ENCODE measurements at regions not wholly inside any gene's neighbourhood (a gene's known extent, or its start where the extent isn't known, plus 50 kb on each side); places are given as distances from the start of the nearest gene placed in this dataset.

- DNase-seq (ENCODE audit: low read depth in 1 of 2, low spot score in 1 of 2), result no peak
Measured at GRCh38 chr6:132936646-132937045, 122.3 kb downstream of the RPS12 start.

GRCh38 chr6:132937466-132937906 is 123.1 kb downstream of the RPS12 start:
- no peak for DNase-seq (ENCODE audit: low read depth in 1 of 2, low spot score in 1 of 2)

- DNase-seq (ENCODE audit: low read depth in 1 of 2, low spot score in 1 of 2), result no peak
Measured at GRCh38 chr6:132948889-132949288, 134.5 kb downstream of the RPS12 start.

- DNase-seq (ENCODE audit: low read depth in 1 of 2, low spot score in 1 of 2), result no peak
Measured at GRCh38 chr6:132950566-132950965, 136.2 kb downstream of the RPS12 start.

- no peak for DNase-seq (ENCODE audit: low read depth in 1 of 2, low spot score in 1 of 2)
Measured at GRCh38 chr6:132952031-132952867, 137.9 kb downstream of the RPS12 start.

GRCh38 chr6:132952986-132953385 is 138.6 kb downstream of the RPS12 start:
- DNase-seq (ENCODE audit: low read depth in 1 of 2, low spot score in 1 of 2), result no peak

- DNase-seq (ENCODE audit: low read depth in 1 of 2, low spot score in 1 of 2), result no peak
Measured at GRCh38 chr6:132954222-132954621, 139.9 kb downstream of the RPS12 start.

- DNase-seq (ENCODE audit: low read depth in 1 of 2, low spot score in 1 of 2), result no peak
Measured at GRCh38 chr6:132954936-132955335, 140.6 kb downstream of the RPS12 start.

GRCh38 chr6:132959639-132960326 is 145.4 kb downstream of the RPS12 start:
- no peak for DNase-seq (ENCODE audit: low read depth in 1 of 2, low spot score in 1 of 2)

- no peak for DNase-seq (ENCODE audit: low read depth in 1 of 2, low spot score in 1 of 2)
Measured at GRCh38 chr6:132960720-132961119, 146.4 kb downstream of the RPS12 start.

- no peak for DNase-seq (ENCODE audit: low read depth in 1 of 2, low spot score in 1 of 2)
Measured at GRCh38 chr6:132961122-132961521, 146.8 kb downstream of the RPS12 start.

- DNase-seq (ENCODE audit: low read depth in 1 of 2, low spot score in 1 of 2), result no peak
Measured at GRCh38 chr6:132961610-132962009, 147.2 kb downstream of the RPS12 start.

- peak; percentile 3 to 40 for DNase-seq (ENCODE audit: low read depth in 1 of 2, low spot score in 1 of 2)
Measured at GRCh38 chr6:132962936-132963868, 148.8 kb downstream of the RPS12 start.

GRCh38 chr6:132964101-132964867 is 149.9 kb downstream of the RPS12 start:
- no peak for DNase-seq (ENCODE audit: low read depth in 1 of 2, low spot score in 1 of 2)

GRCh38 chr6:132964868-132965382 is 150.6 kb downstream of the RPS12 start:
- no peak for DNase-seq (ENCODE audit: low read depth in 1 of 2, low spot score in 1 of 2)

GRCh38 chr6:132967871-132968270 is 153.5 kb downstream of the RPS12 start:
- DNase-seq (ENCODE audit: low read depth in 1 of 2, low spot score in 1 of 2), result no peak

GRCh38 chr6:132968419-132968950 is 154.1 kb downstream of the RPS12 start:
- DNase-seq (ENCODE audit: low read depth in 1 of 2, low spot score in 1 of 2), result no peak

- no peak for DNase-seq (ENCODE audit: low read depth in 1 of 2, low spot score in 1 of 2)
Measured at GRCh38 chr6:132969196-132969595, 154.8 kb downstream of the RPS12 start.

- DNase-seq (ENCODE audit: low read depth in 1 of 2, low spot score in 1 of 2), result no peak
Measured at GRCh38 chr6:132971676-132972075, 157.3 kb downstream of the RPS12 start.

GRCh38 chr6:132972254-132972653 is 157.9 kb downstream of the RPS12 start:
- DNase-seq (ENCODE audit: low read depth in 1 of 2, low spot score in 1 of 2), result no peak
